Activated effector memory CD4-positive, alpha-beta T cell treated with Interleukin-2 at 50 U/mL for 16 hours (primary cell): ENCODE measurements at regions not wholly inside any gene's neighbourhood (a gene's known extent, or its start where the extent isn't known, plus 50 kb on each side); places are given as distances from the start of the nearest gene placed in this dataset.
"Not testable (repeated sequence)": the region's sequence is repeated elsewhere in the genome, so short reads cannot be mapped to it uniquely, and the experiment has no call there.

ENCODE experiments used
- DNase-seq: peaks from one replicate; pipeline ENCODE4 v3.0.0-alpha.2; 2020

DNA sequence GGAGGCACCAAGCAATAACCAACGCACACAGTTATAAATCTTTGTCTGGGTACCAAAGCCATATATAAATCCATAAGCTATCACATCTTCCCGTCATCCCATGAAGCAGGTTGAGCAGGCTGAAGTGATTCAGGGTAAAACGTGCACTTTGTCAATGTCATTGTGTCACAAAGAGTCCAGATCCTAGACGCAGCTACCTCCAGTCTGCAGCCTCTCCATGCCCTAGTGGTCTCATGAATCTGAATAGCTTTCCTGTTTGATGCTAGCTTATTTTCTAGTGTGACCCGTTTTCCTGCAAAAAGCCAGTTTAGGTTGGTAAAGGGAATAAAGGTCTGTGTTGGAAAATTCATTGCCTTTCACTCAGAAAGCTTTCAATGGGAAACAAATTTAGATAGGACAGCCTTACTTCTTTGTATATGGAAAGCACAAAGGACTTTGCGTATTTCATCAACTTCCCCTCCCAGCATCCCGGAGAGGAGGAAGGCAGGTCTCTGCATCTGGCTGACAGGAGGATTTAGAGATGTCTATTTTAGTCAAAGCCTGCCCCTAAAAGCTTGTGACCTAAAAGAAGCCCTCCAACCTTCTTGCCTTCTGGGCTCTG, 222.3 kb upstream of the ARL4C start:
- DNase-seq: no peak

DNA sequence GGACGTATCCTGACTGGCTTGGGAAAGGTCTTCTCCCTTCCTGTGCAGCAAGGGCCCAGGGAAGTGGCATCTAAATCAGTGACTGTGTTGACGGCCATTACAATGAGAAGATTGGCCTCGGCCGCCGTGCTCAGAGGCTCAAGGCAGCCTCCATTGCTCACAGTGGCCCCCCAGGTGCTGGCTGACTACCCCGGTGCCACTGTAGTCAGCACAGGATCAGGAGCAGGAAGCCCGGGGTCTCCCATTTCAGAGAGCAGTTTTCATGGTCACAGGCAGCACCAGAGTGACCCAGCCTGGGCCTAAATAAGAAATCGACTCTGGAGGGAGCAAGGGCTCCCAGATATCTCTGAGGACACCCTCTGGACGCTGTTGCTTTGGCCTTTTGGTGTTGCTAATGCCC, 219.4 kb upstream of the ARL4C start:
- no peak for DNase-seq

DNA sequence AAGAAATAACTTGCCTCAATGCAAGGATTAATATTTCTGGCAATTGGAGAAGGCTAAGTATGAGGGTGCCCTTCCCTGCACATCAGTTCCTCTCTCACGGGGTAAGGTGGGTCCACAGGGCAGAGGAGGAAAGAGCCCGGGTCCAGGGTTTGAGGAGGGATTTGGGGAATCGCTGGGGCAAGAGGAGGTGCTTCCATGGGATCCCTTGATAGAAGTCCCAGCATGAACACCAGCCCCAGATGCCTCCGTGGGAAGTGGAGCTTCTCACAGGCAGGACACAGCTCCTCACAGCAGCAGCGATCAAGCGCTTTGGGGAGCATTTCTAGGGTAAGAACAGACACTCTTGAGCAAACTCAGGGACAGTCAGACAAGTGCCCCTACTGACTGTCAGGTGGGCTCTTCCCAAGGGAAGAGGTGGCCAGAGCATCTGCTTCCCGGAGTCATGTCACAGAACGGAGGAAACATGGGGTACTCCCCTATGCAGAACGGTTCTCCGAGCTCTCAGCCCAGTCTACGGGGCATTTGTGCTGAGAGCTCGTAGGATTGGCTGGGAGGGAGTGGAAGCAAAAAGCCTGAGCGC, 218.9 kb upstream of the ARL4C start:
- DNase-seq: no peak

DNA sequence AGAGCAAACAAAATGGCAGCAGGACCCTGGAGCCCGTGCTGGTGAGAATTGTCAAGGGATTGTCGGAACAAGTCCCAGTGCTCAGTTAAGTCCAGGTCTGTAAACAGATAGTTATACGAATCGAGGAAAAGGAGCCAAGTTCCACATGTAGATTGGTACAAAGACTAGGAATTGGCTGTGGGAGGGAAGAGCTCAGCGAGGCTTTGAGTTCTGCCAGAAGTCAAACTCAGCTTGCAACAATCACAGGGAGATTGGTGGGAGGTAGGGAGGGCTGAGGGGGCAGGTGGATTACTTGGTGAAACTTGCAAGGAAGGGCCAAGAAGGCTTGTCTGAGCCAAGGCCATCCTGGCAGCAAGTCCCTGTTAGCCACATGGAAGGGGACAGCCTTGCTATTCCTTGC, 217.8 kb upstream of the ARL4C start:
- DNase-seq: no peak

DNA sequence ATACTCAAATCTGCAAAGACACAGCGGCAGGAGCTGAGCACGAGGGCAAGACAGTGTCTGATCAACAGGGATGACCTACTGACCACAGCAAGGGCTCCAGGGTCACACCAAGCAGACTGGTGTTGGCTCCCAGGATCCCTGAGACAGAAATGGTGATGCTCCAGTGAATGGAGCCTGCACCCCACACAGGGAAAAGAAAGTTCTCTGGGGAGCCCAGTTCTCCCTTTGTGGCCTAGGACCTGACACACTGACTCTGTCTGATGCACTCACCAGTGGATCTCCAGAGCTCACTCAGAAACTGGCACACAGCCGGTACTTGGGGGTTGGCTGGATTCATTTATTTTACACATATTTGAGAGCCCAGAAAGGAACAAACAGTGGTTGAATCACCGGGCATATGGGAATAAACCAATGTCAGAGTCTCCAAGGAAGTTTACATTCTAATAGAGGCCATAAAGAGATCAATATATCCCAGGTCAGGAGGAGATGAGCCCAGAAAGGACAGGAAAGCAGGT, 215.6 kb upstream of the ARL4C start:
- no peak for DNase-seq

DNA sequence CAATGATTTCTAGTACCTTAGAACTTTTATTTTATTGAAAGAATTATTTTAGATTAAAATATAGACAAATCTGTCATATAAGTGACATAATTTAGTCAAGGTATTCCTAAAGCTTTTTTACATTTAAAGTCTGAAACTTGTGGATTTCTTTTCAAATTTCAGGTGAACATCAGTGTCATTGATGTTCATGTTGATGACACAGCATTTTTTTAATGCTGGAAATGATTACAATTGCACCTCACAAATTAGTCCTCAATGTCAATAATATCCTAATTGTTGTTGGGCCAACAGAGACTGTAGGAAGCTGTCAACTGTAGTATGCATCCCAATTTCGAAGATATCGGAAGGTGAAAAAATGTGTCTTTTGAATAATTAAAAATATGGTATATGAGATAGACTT, 214.4 kb upstream of the ARL4C start:
- no peak for DNase-seq

DNA sequence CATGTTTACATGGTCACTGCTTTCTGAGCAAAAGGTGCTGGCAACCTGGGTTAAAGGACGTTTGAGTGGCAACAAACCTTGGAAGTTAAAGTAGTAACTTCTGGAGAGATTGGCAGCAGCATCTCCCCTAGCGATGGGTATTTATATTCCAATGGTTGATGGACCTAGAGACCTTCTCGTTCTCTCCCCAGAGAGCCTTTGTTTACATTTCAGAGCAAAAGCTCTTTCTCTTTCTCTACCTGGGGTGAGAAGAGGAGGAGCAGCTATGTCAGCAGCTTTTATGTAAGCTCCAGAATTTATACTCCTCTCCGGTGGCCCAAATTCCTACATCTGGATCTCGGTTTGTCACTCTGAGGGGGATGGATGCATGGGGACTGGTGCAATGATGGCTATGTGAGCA, 213.7 kb upstream of the ARL4C start:
- no peak for DNase-seq

DNA sequence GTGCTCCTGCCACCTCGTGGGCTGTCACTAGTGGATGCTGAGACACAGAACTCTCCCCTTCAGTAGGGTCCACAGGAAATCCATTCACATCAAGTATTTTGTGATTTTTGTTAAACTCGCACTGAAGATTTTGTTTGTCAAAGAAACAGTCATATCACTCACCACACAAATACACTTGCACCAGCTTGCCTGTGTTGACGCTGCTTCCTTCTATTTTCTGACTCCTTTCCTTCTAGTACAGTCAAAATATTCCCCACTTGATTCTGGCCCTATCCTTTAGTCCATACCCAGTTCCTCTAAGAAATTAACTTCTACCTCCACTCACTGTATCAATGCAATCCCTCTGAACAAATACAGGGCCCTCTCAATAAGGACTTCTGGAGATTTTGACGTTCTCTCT, 213.2 kb upstream of the ARL4C start:
- DNase-seq: no peak

DNA sequence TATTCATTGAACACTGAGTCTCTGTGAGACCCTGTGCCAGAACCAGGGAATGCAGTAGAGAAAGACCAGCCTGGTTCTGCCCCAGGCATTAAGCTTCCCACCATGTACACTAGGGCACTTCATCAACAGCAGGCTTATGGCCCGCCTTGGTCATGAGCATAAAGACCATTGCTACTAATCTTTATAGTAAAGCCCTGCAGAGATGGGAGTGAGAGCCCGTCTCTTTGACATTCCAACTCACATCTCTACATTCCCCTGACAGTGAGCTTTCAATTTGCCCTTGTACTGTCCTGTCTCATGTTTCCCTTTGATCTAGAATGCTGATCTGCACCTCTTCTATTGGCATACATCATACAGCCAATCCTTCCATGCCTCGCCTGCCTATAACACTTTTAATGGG, 211.8 kb upstream of the ARL4C start:
- DNase-seq: no peak

DNA sequence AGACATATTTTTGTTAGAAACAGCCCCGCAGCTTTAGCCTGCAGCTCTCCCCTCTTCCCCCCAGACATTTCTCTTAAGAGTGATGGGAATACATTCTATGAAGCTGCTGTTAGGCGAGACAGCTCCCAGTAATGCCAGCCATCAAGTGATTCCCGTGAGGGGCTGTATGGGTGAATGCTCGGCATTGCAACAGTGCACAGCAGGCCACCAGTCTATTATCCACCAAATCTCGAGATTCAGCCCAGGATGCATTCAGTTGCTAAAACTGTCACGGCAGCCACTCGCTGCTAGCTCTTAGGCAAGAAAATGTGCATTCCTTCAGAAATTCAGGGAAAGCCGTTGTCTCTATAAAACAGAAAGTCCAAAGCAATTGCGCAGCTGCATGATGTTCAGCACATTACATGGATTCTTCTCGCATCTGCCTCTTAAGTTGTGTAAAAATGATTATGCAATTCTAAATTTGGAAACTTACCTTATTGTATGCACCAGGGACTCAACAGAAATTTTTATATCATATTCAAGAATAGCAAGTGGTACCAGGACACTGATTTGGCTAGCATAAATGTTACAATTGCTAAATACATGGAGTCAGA, 211.3 kb upstream of the ARL4C start:
- no peak for DNase-seq

DNA sequence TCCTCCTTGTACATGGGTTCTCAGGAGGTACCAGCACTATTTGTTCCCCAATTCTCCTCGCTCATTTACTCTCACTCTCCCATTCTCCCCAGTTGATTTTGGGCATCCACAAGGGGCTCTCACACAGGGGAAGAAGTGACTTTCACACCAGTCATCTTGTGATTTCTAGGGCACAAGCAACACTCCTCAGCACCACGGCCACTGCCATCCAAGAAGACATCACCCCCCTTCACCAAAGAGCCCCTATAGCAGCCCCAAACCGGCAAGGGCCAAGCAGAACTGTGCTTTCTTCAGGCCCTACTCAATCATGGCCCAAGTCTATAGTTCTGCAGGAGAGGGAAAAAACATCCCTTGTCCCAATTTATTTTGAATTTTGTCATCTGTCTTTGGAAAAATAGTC, 209.2 kb upstream of the ARL4C start:
- no peak for DNase-seq

DNA sequence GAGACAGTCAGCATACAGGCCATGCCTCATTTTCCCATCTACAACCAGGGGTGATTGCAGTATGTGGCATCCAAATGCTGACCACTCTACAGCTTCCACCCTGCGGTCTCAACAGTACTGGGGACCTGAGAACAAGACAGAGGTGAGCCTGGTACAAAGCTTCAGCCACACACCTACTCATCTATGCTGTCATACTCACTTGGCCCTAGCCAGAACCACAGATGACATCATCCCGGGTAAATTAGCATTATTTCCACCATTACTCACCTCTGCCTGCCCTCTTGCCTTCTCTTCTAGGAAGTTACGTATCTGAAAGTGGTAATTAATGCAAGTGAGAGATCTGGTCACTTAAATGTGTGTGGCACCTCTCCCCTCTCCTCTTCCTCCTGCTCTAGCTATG, 208.2 kb upstream of the ARL4C start:
- DNase-seq: no peak

DNA sequence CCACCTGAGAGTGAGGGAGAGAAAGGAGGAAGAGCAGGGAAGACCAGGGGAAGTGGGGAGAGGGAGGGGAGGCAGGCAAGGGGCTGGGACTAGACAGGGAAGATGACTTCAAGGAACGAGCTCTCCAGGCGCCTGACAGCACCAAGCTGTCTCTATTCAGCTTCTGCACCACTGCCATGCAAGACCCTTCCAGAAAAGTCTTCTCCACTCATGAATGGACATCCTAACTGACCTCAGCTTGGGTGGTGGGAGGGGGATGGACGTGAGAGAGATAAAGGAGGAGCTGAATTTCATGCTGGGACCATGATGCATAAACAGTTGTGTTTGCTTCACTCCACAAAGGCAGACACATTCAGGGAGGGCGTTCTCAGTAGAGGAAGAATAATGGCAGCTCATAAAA, 206.4 kb upstream of the ARL4C start:
- DNase-seq: no peak

DNA sequence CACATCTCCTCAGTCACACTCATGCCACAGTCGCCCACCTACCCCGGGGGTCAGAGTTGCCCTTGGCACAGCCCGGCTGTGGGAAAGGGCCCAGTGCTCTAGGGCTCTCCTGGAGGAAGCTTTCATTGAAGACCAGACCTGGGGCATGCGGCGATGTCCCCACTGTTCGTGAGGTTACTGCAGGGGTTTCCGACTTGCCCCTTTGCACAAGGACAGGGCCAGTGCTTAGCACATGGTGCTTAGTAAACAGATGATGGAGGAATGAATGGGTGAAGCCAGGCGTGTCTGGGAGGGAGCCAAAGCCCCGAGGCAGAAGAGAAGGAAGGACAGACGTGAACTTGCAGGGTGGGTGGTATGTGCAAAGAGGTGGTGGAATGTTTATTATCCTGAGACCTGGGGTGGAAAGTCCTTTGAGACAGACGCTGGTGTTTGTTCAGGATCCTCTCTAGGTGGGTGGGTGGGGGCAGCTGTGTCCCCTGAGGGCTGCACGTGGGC, 205.9 kb upstream of the ARL4C start:
- no peak for DNase-seq

DNA sequence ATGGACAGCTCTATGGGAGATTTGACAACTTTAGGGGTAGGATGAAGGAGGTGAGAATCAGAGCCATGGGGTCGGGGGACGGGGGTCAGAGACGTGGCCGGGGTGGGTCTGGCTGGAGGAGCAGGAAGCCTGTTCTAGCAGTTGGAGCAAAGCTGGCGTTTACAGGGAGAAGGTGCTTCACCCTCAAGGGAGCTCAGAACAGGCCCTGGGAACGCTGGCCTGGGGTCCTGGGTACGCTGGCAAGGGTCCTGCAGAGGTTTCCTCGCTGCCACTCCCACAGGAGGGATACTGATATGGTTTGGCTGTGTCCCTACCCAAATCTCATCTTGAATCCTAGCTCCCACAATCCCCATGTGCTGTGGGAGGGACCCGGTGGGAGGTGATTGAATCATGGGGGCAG, 205.0 kb upstream of the ARL4C start:
- no peak for DNase-seq

DNA sequence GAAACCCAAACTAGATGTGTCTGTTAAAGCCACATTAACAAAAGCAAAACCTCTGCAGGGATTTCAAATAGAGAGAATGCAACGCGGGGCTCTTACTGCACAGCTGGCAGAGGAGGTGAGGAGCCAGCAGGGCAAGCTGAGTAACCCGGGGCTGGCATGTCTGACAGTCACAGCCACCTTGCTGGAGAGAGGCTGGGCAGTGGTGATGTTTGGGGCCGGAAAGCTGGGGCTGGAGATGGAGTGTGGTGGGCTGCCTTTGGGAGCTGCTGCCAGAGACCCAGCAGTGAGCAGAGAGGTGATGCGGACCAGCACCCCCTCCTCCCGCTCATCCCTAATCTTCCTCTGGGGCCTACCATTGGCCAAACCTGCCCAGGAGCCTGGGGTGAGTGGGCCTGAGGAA, 204.5 kb upstream of the ARL4C start:
- DNase-seq: no peak

DNA sequence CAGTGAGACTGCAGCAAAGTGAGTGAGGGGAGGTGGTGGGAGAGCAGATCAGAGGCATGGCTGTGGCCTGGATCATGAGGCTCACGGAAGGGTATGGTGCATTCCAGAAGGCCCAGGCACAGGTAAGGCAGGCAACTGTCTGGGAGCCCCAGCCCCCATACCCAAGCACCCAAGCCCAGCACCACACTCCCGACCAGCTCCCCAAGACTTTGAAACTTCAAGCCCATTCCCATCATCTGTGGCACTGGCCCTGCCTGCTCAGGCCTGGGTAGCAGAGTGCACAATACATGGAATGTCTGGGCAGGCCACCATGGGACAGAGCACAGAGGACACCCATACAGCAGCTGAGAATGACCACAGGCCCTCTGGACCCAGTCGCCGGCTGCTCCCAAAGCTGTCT, 202.6 kb upstream of the ARL4C start:
- no peak for DNase-seq

DNA sequence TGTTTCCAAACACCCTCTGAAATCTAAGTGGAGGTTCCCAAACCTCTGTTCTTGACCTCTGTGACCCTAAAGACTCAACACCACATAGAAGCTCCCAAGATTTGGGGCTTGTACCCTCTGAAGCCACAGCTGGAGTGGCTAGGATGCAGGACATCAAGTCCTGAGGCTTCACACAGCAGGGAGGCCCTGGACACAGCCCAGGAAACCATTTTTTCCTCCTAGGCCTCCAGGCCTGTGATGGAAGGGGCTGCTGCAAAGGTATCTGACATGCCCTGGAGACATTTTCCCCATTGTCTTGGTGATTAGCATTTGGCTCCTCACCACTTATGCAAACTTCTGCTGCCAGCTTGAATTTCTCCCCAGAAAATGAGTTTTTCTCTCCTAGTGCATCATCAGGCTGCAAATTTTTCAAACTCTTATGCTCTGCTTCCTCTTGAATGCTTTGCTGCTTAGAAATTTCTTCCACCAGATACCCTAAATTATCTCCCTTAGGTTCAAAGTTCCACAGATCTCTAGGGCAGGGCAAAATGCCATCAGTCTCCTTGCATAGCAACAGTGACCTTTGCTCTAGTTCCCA, 200.5 kb upstream of the ARL4C start:
- DNase-seq: not testable (repeated sequence)

DNA sequence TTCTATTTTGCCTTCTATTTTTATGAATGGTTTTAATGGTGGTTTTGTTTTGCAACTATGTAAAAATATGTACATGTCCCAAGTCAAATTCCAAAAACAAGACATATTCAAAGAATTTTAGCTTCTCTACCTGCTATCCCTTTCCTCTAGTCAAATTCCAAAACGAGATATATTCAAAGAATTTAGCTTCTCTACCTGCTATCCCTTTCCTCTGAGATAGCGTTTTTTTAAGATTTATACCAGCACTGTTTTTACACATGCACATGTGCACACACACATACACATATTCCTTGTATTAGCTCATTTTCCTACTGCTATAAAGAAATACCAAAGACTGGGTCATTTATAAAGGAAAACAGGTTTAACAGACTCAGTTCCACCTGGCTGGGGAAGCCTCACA, 199.1 kb upstream of the ARL4C start:
- DNase-seq: no peak

DNA sequence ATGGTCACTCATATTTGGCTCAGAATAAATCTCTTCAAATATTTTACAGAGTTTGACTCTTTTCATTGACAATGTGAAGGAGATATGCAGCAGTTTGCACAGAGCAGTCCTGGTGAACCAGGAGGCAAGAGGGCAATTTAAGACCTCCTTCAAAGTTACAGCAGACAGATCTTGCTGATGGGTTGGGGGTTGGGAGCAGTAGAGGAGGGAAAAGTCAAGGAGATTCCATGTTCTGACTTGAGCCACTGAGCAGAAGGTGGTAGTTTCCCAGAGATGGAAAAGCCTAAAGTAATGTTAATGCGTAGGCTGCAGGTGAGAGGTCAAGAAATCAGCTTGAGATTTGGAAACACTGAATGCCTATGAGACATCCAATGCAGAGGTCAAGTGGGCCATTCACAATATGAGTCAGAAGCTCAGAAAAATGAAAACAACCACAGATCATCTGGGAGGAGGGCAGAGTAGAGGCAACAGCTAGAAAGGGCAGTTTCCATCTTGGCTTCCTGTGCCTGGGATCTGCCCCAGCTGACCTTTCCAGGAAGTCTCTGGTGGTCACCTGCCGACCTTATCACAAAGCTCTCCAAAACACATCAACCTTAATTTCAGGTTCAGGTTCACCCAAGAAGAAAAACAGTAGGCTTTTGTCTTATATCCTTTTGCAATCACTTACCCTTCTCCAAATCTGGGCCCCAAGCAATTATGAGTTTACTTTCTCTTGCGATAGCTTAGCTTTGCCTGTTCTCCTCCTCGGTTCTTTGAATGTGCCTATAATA, 197.5 kb upstream of the ARL4C start:
- no peak for DNase-seq

DNA sequence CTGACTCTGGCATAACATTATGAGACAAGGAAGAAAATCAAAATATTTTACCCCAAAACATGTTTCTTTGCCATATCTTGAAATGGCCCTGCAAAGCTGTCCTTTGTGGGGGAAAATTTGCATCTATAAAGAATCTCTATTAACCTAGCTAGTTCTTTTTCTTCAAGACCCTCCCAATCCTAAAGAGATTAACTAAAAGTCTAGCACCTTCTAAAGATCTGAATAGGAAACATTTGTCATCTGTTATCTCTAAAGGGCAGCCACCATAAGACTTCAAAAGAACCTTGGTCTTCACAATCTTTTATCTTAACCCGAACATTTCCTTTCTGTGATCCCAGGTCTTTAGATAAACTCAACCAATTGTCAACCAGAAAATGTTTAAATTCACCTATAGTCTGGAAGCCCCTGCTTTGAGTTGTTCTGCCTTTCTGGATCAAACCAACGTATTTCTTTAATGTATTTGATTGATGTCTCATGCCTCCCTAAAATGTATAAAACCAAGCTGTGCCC, 196.9 kb upstream of the ARL4C start:
- DNase-seq: not testable (repeated sequence)

DNA sequence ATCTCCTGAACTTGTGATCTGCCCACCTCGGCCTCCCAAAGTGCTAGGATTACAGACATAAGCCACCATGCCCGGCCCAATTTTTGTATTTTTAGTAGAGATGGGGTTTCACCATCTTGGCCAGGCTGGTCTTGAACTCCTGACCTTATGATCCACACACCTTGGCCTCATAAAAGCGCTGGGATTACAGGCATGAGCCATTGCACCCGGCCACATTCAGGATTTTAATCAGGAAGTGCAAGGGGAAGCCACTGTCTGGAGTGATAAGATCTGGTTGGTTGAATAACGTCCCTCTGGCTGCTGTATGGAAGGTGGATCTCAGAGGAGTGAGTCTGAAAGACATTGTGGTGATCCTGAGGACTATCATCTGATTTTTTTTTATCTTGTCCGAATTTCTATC, 196.3 kb upstream of the ARL4C start:
- DNase-seq: not testable (repeated sequence)
